GM18907 (cell line): ENCODE measurements at regions not wholly inside any gene's neighbourhood (a gene's known extent, or its start where the extent isn't known, plus 50 kb on each side); places are given as distances from the start of the nearest gene placed in this dataset.
"Not testable (repeated sequence)": the region's sequence is repeated elsewhere in the genome, so short reads cannot be mapped to it uniquely, and the experiment has no call there.

Experiments
- ATAC-seq: cut with Tn5 transposase; IDR thresholded peaks from one replicate; pipeline ENCODE4 v1.9.1; 2021; ENCODE audit warnings: mild to moderate bottlenecking, moderate library complexity; ENCODE audit not compliant: unreplicated experiment

DNA sequence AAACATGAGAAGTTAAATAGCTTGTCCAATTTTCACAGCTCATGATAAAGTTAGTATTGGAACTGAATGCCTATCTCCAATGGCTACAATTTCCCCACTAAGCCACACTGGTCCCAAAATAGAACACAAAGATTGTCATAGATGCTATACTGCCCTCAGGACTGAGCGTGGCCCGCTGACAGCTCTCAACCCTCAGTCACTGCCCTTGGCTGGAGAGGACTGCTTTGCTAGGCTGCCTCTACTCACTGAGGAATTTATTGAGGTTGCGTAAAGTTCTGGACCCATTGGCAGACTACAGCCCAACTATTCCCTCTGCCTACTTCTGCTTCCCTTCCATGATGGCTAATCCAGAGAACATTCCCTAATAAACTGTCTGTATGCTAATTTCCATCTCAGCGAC is 165.5 kb upstream of the BET1 start:
- no peak for ATAC-seq

GRCh38 chr7:94170836-94171235 is 166.7 kb upstream of the BET1 start:
- peak; percentile 95 for ATAC-seq

GRCh38 chr7:94173436-94173835 is 169.3 kb upstream of the BET1 start:
- no peak for ATAC-seq

DNA sequence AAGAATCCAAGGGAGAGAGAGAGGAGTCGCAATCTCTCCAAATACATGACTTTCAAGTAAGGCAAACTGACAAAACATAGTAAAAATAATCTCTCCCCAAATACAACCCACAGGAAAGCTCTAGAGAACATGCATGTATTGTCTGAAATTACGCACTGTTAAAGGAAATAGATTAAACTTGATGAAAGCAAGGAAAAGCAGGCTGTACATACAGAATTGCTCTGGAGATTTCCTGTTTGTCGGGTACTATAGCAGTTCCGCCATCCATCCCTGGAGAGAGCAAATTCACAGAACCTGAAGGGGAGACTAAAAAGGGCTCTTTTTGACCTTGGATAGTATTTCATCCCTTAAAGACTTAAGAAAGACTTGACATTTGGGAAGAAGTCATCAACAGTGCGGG is 170.2 kb upstream of the BET1 start:
- ATAC-seq: no peak

DNA sequence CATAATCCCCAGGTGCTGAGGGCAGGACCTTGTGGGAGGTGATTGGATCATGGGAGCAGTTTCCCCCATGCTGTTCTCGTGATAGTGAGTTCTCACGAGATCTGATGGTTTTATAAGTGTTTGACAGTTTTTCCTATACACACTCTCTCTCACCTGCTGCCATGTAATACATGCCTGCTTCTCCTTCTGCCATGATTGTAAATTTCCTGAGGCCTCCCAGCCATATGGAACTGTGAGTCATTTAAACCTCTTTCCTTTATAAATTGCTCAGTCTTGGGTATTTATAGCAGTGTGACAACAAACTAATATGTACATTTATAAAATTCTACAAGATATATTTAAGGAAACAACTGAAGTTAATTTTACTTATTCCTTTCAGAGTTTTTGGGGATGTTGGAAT is 170.8 kb upstream of the BET1 start:
- no peak for ATAC-seq

DNA sequence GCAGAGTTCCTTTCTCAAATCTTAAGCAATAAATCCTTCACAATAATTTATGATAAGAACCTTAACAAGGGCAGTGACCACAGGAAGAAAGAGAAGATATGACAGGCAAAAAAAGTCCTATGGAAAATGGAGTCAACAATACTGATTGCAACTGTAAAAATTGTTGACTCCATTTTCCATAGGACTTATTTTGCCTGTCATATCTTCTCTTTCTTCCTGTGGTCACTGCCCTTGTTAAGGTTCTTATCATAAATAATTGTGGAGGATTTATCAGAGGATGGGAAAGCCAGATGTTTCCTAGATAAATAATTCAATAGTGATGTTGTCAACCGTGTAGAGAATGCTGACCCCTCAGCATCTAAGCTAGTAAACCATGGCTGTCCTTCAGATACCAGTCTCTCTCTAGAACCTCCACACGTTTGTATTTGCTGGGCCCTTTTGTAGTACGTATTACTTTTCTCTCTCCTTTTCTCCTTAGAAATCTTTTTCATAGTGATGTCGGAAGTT is 172.6 kb upstream of the BET1 start:
- ATAC-seq: no peak

DNA sequence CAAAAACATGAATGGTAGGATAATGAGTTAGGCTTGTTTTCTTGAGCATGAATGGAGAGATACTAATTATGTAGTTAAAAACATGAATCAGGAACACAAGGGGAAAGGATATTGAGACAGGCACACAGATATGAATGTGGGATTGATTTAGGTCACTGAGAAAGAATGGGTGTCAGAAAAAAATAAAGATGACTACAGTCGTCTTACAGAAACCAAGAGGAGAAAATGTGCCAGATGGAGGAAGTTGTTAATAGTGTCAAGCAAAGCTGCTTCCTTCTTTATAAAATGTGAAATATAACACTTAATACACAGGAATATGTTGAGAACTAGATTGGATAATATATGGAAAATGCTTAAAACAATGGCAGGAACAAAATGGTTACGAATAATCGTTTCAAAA is 173.3 kb upstream of the BET1 start:
- no peak for ATAC-seq

GRCh38 chr7:94178230-94178629 is 174.1 kb upstream of the BET1 start:
- peak; percentile 95 for ATAC-seq

GRCh38 chr7:94179466-94179865 is 175.3 kb upstream of the BET1 start:
- no peak for ATAC-seq

- ATAC-seq: no peak
These were observed 177.9 kb upstream of the BET1 start for GRCh38 chr7:94182066-94182465.

DNA sequence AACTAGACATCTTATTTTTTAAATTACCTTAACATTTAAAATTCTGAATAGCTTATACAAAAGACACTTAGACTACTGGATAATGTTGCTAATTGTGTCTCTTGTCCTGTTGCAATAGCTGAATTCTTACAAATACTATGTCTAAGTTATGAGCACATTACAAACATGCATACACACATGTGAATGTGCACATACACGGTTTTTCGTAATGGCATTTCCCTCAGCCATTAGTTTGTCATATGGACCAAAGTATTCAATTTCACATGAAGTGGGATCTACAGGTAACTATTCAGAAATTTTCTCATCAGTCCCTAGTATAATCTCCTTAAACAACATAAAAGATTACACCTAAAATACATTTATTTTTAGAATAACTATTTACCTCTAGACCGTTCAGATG is 178.6 kb upstream of the BET1 start:
- no peak for ATAC-seq

GRCh38 chr7:94183289-94183749 is 179.2 kb upstream of the BET1 start:
- no peak for ATAC-seq

GRCh38 chr7:94183891-94184290 is 179.7 kb upstream of the BET1 start:
- ATAC-seq: no peak

- ATAC-seq: no peak
These were observed 184.2 kb upstream of the BET1 start for GRCh38 chr7:94188350-94188749.

DNA sequence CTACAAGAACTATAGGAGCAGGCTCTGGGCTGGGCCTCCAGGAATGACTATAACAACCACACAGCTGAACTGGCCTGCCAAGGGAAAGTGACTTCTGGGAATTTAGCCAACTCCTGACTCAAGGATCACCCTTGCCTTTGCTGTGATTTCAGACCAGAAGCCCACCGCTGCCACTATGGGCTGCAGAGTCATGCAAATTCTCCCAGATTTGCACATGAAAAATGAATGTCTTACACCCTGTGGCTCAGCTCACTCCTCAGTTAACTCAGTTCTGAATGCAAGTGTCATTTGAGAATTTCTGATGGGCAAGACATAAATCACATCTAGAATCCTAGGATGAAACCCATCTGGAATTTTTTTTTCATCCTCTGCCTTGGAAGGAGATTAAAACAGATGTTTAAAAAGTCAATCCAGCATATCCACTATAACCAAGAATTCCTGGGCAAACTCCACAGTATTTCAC is 186.5 kb upstream of the BET1 start:
- no peak for ATAC-seq

GRCh38 chr7:94194426-94194825 is 190.3 kb upstream of the BET1 start:
- ATAC-seq: not testable (repeated sequence)

DNA sequence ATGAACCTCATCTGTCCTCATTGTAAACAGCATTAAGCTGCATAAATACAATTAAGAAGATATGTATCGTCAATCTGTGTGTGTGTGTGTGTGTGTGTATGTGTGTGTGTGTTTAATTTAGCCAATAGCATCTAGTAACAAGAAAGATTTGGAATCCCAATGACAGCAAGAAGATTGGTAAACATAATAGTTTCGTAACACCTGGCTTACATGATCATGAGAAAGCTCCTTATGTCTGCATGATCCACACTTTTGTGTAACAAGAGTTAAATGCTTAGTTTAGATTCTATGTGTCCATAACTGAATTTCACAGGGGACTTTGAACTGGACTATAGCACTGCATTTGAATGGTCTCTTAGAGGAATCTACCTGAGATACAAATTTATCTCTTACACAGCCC is 191.0 kb upstream of the BET1 start:
- no peak for ATAC-seq

GRCh38 chr7:94195813-94196212 is 191.7 kb upstream of the BET1 start:
- no peak for ATAC-seq

- ATAC-seq: no peak
These were observed 189.2 kb upstream of the COL1A2 start for GRCh38 chr7:94205529-94205928.

- ATAC-seq: no peak
These were observed 188.4 kb upstream of the COL1A2 start for GRCh38 chr7:94206295-94206694.

GRCh38 chr7:94212160-94212559 is 182.5 kb upstream of the COL1A2 start:
- no peak for ATAC-seq

DNA sequence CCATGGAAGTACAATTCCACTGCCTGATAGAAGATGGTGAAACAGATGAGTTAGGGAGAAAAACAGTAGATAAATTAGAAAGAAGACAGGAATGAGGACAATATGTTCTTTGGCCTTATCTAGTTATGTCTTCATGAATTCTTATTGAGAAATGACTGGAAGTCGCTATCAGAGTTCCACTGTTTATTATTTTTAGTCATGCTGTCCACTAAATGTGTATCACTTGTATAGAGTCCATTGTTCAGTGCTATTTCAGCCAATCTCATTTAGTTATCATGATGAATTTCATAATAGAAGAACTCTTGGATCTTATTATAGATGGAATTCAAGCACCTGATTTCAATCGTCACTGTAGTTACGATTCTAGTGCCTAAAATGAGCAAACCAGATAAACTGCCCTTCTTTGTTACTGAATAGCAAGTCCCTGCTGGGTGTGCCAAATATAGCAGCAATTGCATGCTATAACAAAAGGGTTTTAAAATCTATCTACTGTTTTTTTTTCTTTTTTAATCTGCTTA is 177.7 kb upstream of the COL1A2 start:
- ATAC-seq: no peak

GRCh38 chr7:94217766-94218165 is 176.9 kb upstream of the COL1A2 start:
- ATAC-seq: no peak
